ENCODE measurements at regions not wholly inside any gene's neighbourhood (a gene's known extent, or its start where the extent isn't known, plus 50 kb on each side); places are given as distances from the start of the nearest gene placed in this dataset.
"Not testable (repeated sequence)": the region's sequence is repeated elsewhere in the genome, so short reads cannot be mapped to it uniquely, and the experiment has no call there.

GRCh38 chr2:101645886-101646285 lies 51.6 kb upstream of the MAP4K4 start:
- not testable (repeated sequence) for H3K36me3 ChIP-seq (ENCODE audit: insufficient read depth, low read depth, low read length); H3K27me3 ChIP-seq (ENCODE audit: insufficient read depth, low read length); H3K4me3 ChIP-seq (ENCODE audit: low read length); H3K27ac ChIP-seq (ENCODE audit: low read length); H3K9ac ChIP-seq (ENCODE audit: low read depth, low read length); H3K9me3 ChIP-seq (ENCODE audit: insufficient read depth, low read depth, low read length); H3K4me1 ChIP-seq (ENCODE audit: insufficient read depth, low read length)

GRCh38 chr2:101644842-101645383 lies 52.6 kb upstream of the MAP4K4 start:
- no peaks in the 10 kb centered on the region for H3K9me3 ChIP-seq (ENCODE audit: insufficient read depth, low read depth, low read length)
- no peak overlapping the region for H3K9ac ChIP-seq (ENCODE audit: low read depth, low read length)
- H3K27me3 ChIP-seq (ENCODE audit: insufficient read depth, low read length) = no peaks in the 10 kb centered on the region
- no peak overlapping the region for H3K27ac ChIP-seq (ENCODE audit: low read length)
- no peaks in the 10 kb centered on the region for H3K4me1 ChIP-seq (ENCODE audit: insufficient read depth, low read length)
- no peak overlapping the region for H3K4me3 ChIP-seq (ENCODE audit: low read length)
- H3K36me3 ChIP-seq (ENCODE audit: insufficient read depth, low read depth, low read length) = no peaks in the 10 kb centered on the region

- no peak overlapping the region for H3K27ac ChIP-seq (ENCODE audit: low read length)
- no peaks in the 10 kb centered on the region for H3K27me3 ChIP-seq (ENCODE audit: insufficient read depth, low read length)
- no peaks in the 10 kb centered on the region for H3K9me3 ChIP-seq (ENCODE audit: insufficient read depth, low read depth, low read length)
- no peaks in the 10 kb centered on the region for H3K36me3 ChIP-seq (ENCODE audit: insufficient read depth, low read depth, low read length)
- no peak overlapping the region for H3K4me3 ChIP-seq (ENCODE audit: low read length)
- H3K4me1 ChIP-seq (ENCODE audit: insufficient read depth, low read length) = no peaks in the 10 kb centered on the region
- no peak overlapping the region for H3K9ac ChIP-seq (ENCODE audit: low read depth, low read length)
These were observed 54.4 kb upstream of the MAP4K4 start for GRCh38 chr2:101643004-101643524.

- Histone ChIP-seq H3K36me3 (ENCODE audit: insufficient read depth, low read depth, low read length) (no peaks in the 10 kb centered on the region), H3K4me3 (ENCODE audit: low read length) (no peak overlapping the region), H3K9ac (ENCODE audit: low read depth, low read length) (no peak overlapping the region), H3K9me3 (ENCODE audit: insufficient read depth, low read depth, low read length) (no peaks in the 10 kb centered on the region), H3K27ac (ENCODE audit: low read length) (no peak overlapping the region), H3K4me1 (ENCODE audit: insufficient read depth, low read length) (no peaks in the 10 kb centered on the region; the same call in 1 of the 2 replicates), H3K27me3 (ENCODE audit: insufficient read depth, low read length) (no peaks in the 10 kb centered on the region)
These were observed 58.5 kb upstream of the MAP4K4 start for GRCh38 chr2:101638817-101639605.

- no peaks in the 10 kb centered on the region for H3K36me3 ChIP-seq (ENCODE audit: insufficient read depth, low read depth, low read length)
- H3K4me1 ChIP-seq (ENCODE audit: insufficient read depth, low read length) = no peaks in the 10 kb centered on the region; the same call in 1 of the 2 replicates
- H3K4me3 ChIP-seq (ENCODE audit: low read length) = no peak overlapping the region
- H3K27ac ChIP-seq (ENCODE audit: low read length) = no peak overlapping the region
- H3K9ac ChIP-seq (ENCODE audit: low read depth, low read length) = no peak overlapping the region
- no peaks in the 10 kb centered on the region for H3K27me3 ChIP-seq (ENCODE audit: insufficient read depth, low read length)
- no peaks in the 10 kb centered on the region for H3K9me3 ChIP-seq (ENCODE audit: insufficient read depth, low read depth, low read length)
These were observed 59.3 kb upstream of the MAP4K4 start for GRCh38 chr2:101638181-101638711.

- H3K4me3 ChIP-seq (ENCODE audit: low read length) = no peak overlapping the region
- no peaks in the 10 kb centered on the region for H3K36me3 ChIP-seq (ENCODE audit: insufficient read depth, low read depth, low read length)
- H3K9me3 ChIP-seq (ENCODE audit: insufficient read depth, low read depth, low read length) = no peaks in the 10 kb centered on the region
- H3K9ac ChIP-seq (ENCODE audit: low read depth, low read length) = no peak overlapping the region
- H3K27me3 ChIP-seq (ENCODE audit: insufficient read depth, low read length) = no peaks in the 10 kb centered on the region
- H3K4me1 ChIP-seq (ENCODE audit: insufficient read depth, low read length) = no peaks in the 10 kb centered on the region; the same call in 1 of the 2 replicates
- H3K27ac ChIP-seq (ENCODE audit: low read length) = no peak overlapping the region
These were observed 67.1 kb upstream of the MAP4K4 start for GRCh38 chr2:101630224-101630949.

GRCh38 chr2:101628030-101628392 lies 69.5 kb upstream of the MAP4K4 start:
- no peak overlapping the region for H3K9ac ChIP-seq (ENCODE audit: low read depth, low read length)
- no peaks in the 10 kb centered on the region for H3K4me1 ChIP-seq (ENCODE audit: insufficient read depth, low read length)
- H3K27ac ChIP-seq (ENCODE audit: low read length) = no peak overlapping the region
- no peaks in the 10 kb centered on the region for H3K27me3 ChIP-seq (ENCODE audit: insufficient read depth, low read length)
- no peak overlapping the region for H3K4me3 ChIP-seq (ENCODE audit: low read length)
- no peaks in the 10 kb centered on the region for H3K36me3 ChIP-seq (ENCODE audit: insufficient read depth, low read depth, low read length)
- no peaks in the 10 kb centered on the region for H3K9me3 ChIP-seq (ENCODE audit: insufficient read depth, low read depth, low read length)

GRCh38 chr2:101627285-101628029 lies 70.0 kb upstream of the MAP4K4 start:
- Histone ChIP-seq H3K27me3 (ENCODE audit: insufficient read depth, low read length) (no peaks in the 10 kb centered on the region), H3K36me3 (ENCODE audit: insufficient read depth, low read depth, low read length) (no peaks in the 10 kb centered on the region), H3K9me3 (ENCODE audit: insufficient read depth, low read depth, low read length) (no peaks in the 10 kb centered on the region), H3K27ac (ENCODE audit: low read length) (no peak overlapping the region), H3K4me3 (ENCODE audit: low read length) (no peak overlapping the region), H3K4me1 (ENCODE audit: insufficient read depth, low read length) (no peaks in the 10 kb centered on the region), H3K9ac (ENCODE audit: low read depth, low read length) (no peak overlapping the region)

GRCh38 chr2:101625814-101626213 lies 71.7 kb upstream of the MAP4K4 start:
- H3K9me3 ChIP-seq (ENCODE audit: insufficient read depth, low read depth, low read length); H3K27ac ChIP-seq (ENCODE audit: low read length); H3K27me3 ChIP-seq (ENCODE audit: insufficient read depth, low read length); H3K4me1 ChIP-seq (ENCODE audit: insufficient read depth, low read length); H3K4me3 ChIP-seq (ENCODE audit: low read length); H3K9ac ChIP-seq (ENCODE audit: low read depth, low read length); H3K36me3 ChIP-seq (ENCODE audit: insufficient read depth, low read depth, low read length): not testable (repeated sequence)

- no peak overlapping the region for H3K4me3 ChIP-seq (ENCODE audit: low read length)
- no peaks in the 10 kb centered on the region for H3K9me3 ChIP-seq (ENCODE audit: insufficient read depth, low read depth, low read length)
- H3K9ac ChIP-seq (ENCODE audit: low read depth, low read length) = no peak overlapping the region
- H3K4me1 ChIP-seq (ENCODE audit: insufficient read depth, low read length) = no peaks in the 10 kb centered on the region
- no peaks in the 10 kb centered on the region for H3K36me3 ChIP-seq (ENCODE audit: insufficient read depth, low read depth, low read length)
- H3K27ac ChIP-seq (ENCODE audit: low read length) = no peak overlapping the region
- no peaks in the 10 kb centered on the region for H3K27me3 ChIP-seq (ENCODE audit: insufficient read depth, low read length)
These were observed 72.1 kb upstream of the MAP4K4 start for GRCh38 chr2:101625387-101625786.

GRCh38 chr2:101624706-101625332 lies 72.7 kb upstream of the MAP4K4 start:
- H3K27ac ChIP-seq (ENCODE audit: low read length) = no peak overlapping the region
- H3K4me1 ChIP-seq (ENCODE audit: insufficient read depth, low read length) = no peaks in the 10 kb centered on the region
- H3K36me3 ChIP-seq (ENCODE audit: insufficient read depth, low read depth, low read length) = no peaks in the 10 kb centered on the region
- H3K9ac ChIP-seq (ENCODE audit: low read depth, low read length) = no peak overlapping the region
- no peak overlapping the region for H3K4me3 ChIP-seq (ENCODE audit: low read length)
- H3K9me3 ChIP-seq (ENCODE audit: insufficient read depth, low read depth, low read length) = no peaks in the 10 kb centered on the region
- no peaks in the 10 kb centered on the region for H3K27me3 ChIP-seq (ENCODE audit: insufficient read depth, low read length)
